HG03521 (cell line): ENCODE measurements at regions not wholly inside any gene's neighbourhood (a gene's known extent, or its start where the extent isn't known, plus 50 kb on each side); places are given as distances from the start of the nearest gene placed in this dataset.
"Not testable (repeated sequence)": the region's sequence is repeated elsewhere in the genome, so short reads cannot be mapped to it uniquely, and the experiment has no call there.

ENCODE experiments used
- ATAC-seq: cut with Tn5 transposase; IDR thresholded peaks from one replicate; pipeline ENCODE4 v1.9.1; 2021; ENCODE audit warnings: mild to moderate bottlenecking, moderate library complexity; ENCODE audit not compliant: unreplicated experiment

GRCh38 chr7:19537942-19538401 is 170.9 kb downstream of the POLR1F start:
- no peak for ATAC-seq

- no peak for ATAC-seq
These were observed 175.6 kb downstream of the POLR1F start for GRCh38 chr7:19533266-19533665.

GRCh38 chr7:19530852-19531251 is 178.0 kb downstream of the POLR1F start:
- ATAC-seq = no peak

GRCh38 chr7:19530261-19530660 is 178.6 kb downstream of the POLR1F start:
- no peak for ATAC-seq

- ATAC-seq = no peak
These were observed 182.2 kb downstream of the POLR1F start for GRCh38 chr7:19526639-19527038.

- ATAC-seq = no peak
These were observed 186.4 kb downstream of the POLR1F start for GRCh38 chr7:19522486-19522885.

GRCh38 chr7:19520392-19520791 is 188.4 kb downstream of the POLR1F start:
- no peak for ATAC-seq

- ATAC-seq = no peak
These were observed 189.3 kb downstream of the POLR1F start for GRCh38 chr7:19519443-19520021.

GRCh38 chr7:19517546-19517945 is 191.3 kb downstream of the POLR1F start:
- not testable (repeated sequence) for ATAC-seq

GRCh38 chr7:19508821-19509220 is 200.0 kb downstream of the POLR1F start:
- ATAC-seq = no peak

GRCh38 chr7:19508124-19508523 is 200.7 kb downstream of the POLR1F start:
- no peak for ATAC-seq

- peak; percentile 59 for ATAC-seq
These were observed 216.9 kb downstream of the POLR1F start for GRCh38 chr7:19491821-19492452.

GRCh38 chr7:19491371-19491770 is 217.5 kb downstream of the POLR1F start:
- no peak for ATAC-seq

GRCh38 chr7:19489162-19489820 is 219.5 kb downstream of the POLR1F start:
- ATAC-seq = no peak

- no peak for ATAC-seq
These were observed 220.8 kb downstream of the POLR1F start for GRCh38 chr7:19488056-19488455.

- ATAC-seq = no peak
These were observed 226.2 kb downstream of the POLR1F start for GRCh38 chr7:19482628-19483027.

GRCh38 chr7:19480383-19480782 is 228.5 kb downstream of the POLR1F start:
- ATAC-seq = no peak

GRCh38 chr7:19470031-19470430 is 238.8 kb downstream of the POLR1F start:
- no peak for ATAC-seq

GRCh38 chr7:19465861-19466260 is 243.0 kb downstream of the POLR1F start:
- no peak for ATAC-seq

GRCh38 chr7:19464751-19465150 is 244.1 kb downstream of the POLR1F start:
- ATAC-seq = no peak

GRCh38 chr7:19464241-19464640 is 244.6 kb downstream of the POLR1F start:
- ATAC-seq = no peak

- no peak for ATAC-seq
These were observed 245.3 kb downstream of the POLR1F start for GRCh38 chr7:19463581-19463980.
